HEK293T (cell line): ENCODE measurements at regions not wholly inside any gene's neighbourhood (a gene's known extent, or its start where the extent isn't known, plus 50 kb on each side); places are given as distances from the start of the nearest gene placed in this dataset.
A peak's percentile ranks its signal among the peaks of the same experiment; 100 is the strongest.

Experiments
- CTCF ChIA-PET: fragments of 350-600 bp; formaldehyde crosslinking; extraction: SDS; loops from one replicate; lab custom pipeline; 2021; ENCODE audit warnings: antibody characterized with exemption, inconsistent platforms; lab: Yijun Ruan, JAX
- POLR2A ChIA-PET: fragments of 350-600 bp; formaldehyde crosslinking; extraction: SDS; loops from one replicate; lab custom pipeline; 2020; ENCODE audit warnings: antibody characterized with exemption, inconsistent platforms; lab: Yijun Ruan, JAX
- DNase-seq: peaks from one replicate; pipeline ENCODE4 v3.0.0; 2012; ENCODE audit warnings: mixed read lengths; ENCODE audit errors: extremely low spot score
- BHLHE40 ChIP-seq: fragments of 450-650 bp; IDR thresholded peaks from 2 replicates; pipeline ENCODE4 v1.6.1; 2016; ENCODE audit warnings: mild to moderate bottlenecking, moderate library complexity, borderline replicate concordance
- ELF4 ChIP-seq: fragments of 450-650 bp; IDR thresholded peaks from 2 replicates; pipeline ENCODE4 v1.6.1; 2017; ENCODE audit warnings: antibody characterized with exemption
- FOXA1 ChIP-seq: fragments of 450-650 bp; IDR thresholded peaks from 2 replicates; pipeline ENCODE4 v1.6.1; 2016; ENCODE audit warnings: mild to moderate bottlenecking
- FOXM1 ChIP-seq: fragments of 450-650 bp; IDR thresholded peaks from 2 replicates; pipeline ENCODE4 v1.6.1; 2017; ENCODE audit warnings: mild to moderate bottlenecking, borderline replicate concordance
- HDGF ChIP-seq: fragments of 450-650 bp; IDR thresholded peaks from 2 replicates; pipeline ENCODE4 v1.6.1; 2017; ENCODE audit warnings: antibody characterized with exemption, borderline replicate concordance
- L3MBTL2 ChIP-seq: fragments of 450-650 bp; conservative IDR thresholded peaks from 2 replicates; pipeline ENCODE4 v1.6.1; 2016; ENCODE audit warnings: mild to moderate bottlenecking
- LEF1 ChIP-seq: fragments of 450-650 bp; IDR thresholded peaks from 2 replicates; pipeline ENCODE4 v1.6.1; 2017; ENCODE audit warnings: mild to moderate bottlenecking, borderline replicate concordance
- SP1 ChIP-seq: fragments of 450-650 bp; IDR thresholded peaks from 2 replicates; pipeline ENCODE4 v1.6.1; 2017
- TARDBP ChIP-seq: fragments of 450-650 bp; IDR thresholded peaks from 2 replicates; pipeline ENCODE4 v1.6.1; 2016
- ZNF384 ChIP-seq: fragments of 450-650 bp; IDR thresholded peaks from 2 replicates; pipeline ENCODE4 v1.6.1; 2016

GRCh38 chr1:212557739-212558692 lies 50.5 kb upstream of the ATF3 start:
- ChIA-PET POLR2A (interaction anchor here (0.7 to 4.8 kb wide), 8 partner anchors 26 to 70 kb away, joined by 3 to 32 read pairs (median 5); partner anchors contain the start of gene ATF3), CTCF (no interaction called here)
- DNase-seq, result peak; percentile 40
- TF ChIP-seq ELF4 (no peak), TARDBP (no peak), BHLHE40 (no peak), SP1 (no peak), HDGF (no peak), FOXA1 (no peak), FOXM1 (no peak)

DNA sequence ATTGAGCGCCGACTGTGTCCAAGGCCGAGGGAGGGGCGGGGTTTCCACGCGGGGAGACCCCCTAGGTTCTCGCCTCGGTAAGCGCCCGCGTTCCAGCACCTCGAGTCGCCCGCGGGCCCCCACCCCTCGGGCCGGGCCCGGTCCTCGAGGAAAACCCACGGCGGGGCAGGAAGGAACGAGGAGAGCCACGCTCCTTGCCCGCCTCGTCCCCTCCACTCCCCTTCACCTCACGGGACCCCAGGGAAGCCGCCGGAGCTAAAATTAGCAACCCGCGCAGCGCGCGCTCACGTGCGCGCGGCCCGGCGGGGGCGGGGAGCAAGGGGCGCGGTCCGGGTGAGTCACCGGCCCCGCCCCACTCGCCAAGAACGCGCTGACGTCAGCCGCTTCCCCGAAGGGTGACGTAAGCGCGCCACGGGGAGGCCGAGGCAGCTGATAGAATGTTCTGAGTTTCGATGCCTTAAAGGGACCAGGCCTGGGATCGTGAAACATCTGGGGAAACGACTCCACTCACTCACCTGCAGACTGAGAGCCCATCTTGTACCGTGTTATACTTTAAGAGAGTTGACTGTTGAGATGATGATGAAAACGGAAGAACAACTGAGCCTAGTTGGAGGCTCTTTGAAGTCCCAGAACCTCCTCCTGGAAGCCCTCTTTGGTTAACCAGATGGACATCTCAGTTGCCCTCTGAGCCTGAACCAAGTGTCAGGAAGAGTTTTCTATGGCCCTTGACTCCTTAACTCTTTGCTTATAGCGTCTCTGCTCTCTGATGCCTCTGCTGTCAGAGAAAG lies 49.7 kb upstream of the ATF3 start:
- ChIA-PET POLR2A (interaction anchor here (0.7 to 4.8 kb wide), 7 partner anchors 25 to 70 kb away, joined by 3 to 32 read pairs (median 6); partner anchors contain the start of gene ATF3), CTCF (interaction anchor here (0.6 kb wide), 1 partner anchor 21 kb away, joined by 4 read pairs; no protein-coding TSS in a partner anchor)
- peak; percentile 99 for DNase-seq
- peak; percentile 62; the same call in 1 of the 2 replicates for TF ChIP-seq LEF1
- TF ChIP-seq ZNF384, result no peak
- peak; percentile 98 for TF ChIP-seq L3MBTL2
